GM21619 (cell line): ENCODE measurements at regions not wholly inside any gene's neighbourhood (a gene's known extent, or its start where the extent isn't known, plus 50 kb on each side); places are given as distances from the start of the nearest gene placed in this dataset.

Source experiments
- ATAC-seq: cut with Tn5 transposase; IDR thresholded peaks from one replicate; pipeline ENCODE4 v1.9.1; 2021; ENCODE audit not compliant: unreplicated experiment

DNA sequence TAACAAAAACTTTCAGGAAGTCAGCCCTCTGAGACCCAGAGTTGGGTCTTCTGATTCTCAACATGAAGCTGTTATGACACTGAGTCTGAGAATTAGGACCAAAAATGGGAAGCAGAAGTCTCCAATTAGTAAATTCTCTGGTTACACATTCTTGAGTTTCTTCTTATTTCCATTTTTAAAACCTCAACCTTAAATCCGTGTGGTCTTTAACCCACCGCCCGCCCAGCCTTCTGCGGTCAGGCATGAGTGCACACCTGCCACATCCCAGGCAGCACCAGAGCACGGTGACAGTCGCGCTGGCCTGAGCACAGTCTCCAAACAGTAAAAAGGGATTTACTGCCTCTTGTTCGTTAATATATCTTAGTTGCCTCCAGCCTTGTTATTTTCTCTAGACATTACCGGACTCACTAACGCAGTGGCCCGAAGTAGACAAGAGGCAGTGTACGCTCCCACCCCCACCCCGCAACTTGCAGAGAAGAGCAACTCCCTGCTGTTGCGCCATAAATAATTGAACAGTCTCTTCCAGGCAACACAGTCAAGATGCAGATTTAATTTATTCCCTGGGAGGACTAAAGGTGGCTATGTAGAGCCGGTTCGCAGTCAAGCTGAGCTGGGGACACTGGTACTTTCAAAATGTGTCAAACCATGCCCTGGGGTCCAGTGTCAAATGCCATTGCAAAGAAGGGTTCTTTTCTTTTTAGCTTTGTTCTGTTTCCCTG, 147.0 kb upstream of the CELF2 start:
- no peak for ATAC-seq

DNA sequence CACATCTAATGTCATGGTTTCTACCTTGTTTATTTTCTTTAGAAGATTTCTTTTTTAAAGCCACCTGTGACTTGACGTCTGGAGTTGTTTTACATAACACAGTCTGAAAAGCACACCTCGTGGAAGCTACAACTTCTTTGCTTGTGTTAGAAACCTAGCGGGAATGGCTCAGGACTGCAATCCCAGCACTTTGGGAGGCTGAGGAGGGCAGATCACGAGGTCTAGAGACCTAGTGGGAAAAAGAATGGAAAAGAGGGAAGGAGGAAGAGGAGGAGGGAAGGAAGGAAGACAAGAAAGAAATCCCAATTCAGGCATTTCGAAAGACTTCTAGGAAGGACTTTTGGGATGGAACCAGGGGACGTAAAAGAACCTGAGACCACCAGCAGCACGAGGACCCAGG, 146.3 kb upstream of the CELF2 start:
- no peak for ATAC-seq

DNA sequence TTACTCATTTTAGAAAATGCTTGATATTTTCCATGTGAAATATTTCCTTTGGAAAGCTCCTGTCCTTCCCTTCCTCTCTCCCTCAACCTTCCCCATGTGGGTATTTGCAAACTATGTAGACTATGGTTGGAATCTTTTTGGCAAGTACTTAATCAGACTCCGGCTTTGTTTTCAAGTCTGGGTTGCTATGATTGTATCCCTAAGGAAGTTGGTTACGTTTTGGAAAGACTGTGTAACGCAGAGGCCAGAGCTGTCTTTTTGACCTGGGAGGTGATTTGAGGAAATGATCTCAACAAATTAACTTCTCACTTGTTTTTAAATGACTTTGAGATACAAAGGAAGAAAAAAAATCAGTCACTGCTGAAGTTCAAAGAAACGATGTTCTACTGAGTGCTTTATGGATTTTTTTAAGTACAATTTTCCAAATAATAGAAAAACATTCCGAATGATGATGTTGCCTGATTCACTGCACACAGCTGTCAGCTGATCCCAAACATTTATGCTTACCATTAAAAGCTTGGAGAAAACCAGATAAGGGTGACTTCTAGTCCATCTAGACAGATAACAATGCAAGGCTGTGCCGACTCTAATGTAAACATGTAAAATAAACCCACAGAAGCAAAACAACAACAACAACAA, 145.5 kb upstream of the CELF2 start:
- no peak for ATAC-seq

DNA sequence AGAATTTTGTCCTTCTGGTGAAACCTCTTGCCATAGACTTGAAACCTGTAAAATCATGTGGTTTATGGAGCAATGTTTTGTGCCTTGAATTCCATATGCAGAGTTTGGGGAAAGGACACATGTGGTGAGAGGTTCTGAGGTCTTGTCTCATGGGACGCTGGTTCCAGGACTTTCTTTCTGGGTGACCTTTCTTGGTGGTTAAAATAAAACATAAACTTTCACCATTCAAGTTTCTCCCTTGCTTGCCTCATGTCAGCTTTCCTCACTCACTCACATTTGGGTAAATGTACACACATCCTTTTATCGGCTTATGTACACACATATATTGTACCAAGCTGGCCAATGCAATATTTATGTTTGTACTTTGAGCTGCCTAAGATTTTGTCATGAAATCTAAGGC, 144.9 kb upstream of the CELF2 start:
- no peak for ATAC-seq

DNA sequence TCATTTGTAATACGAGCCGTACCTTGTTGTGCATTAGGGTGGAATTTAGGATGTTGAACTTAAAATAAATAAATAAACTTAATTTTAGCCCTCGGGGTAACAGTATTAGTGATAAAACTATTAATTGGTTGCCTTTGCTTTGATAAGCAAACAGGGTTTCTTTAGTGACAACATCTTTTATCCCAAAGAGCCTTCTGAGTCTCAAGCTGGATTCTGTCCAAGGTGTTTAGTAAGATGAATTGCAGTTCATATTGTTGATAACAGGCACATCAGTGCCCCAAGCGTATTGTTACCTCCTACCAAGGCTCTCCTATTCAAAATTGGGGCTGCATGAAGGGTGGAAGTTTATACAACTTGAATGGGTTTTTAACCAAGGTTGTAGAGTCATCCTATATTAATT, 144.4 kb upstream of the CELF2 start:
- ATAC-seq, result no peak

DNA sequence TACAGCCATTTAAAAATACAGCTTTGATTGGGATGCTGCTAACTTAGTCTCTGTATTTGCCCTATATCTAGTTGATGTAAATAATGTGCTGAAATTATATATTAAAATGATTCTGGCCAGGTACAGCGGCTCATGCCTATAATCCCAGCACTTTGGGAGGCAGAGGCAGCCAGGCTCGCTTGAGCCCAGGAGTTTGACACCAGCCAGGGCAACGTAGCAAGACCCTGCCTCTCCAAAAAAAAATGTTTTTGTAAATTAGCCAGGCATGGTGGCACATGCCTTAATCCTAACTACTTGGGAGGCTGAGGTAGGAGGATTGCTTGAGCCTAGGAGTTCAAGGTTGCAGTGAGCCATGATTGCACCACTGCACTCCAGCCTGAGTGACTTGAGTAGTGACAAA, 143.8 kb upstream of the CELF2 start:
- no peak for ATAC-seq

DNA sequence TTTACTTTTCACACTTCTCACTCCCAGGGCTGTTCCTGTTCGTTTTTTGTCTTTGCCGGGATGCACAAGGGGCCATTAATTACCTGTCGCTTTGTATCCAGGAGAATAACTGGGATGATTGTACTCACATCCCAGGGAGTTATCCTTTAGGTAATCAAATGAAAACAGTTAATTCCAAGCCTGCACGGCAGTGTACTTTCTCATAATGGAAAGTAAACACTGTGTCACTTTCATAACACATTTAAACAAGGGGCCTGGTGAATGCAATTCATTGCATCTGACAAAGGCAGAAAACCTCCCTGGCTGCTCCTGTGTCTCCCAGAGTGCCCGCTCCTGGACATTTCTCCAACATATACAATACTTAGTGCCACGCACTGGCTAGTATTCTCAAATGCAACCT, 138.7 kb upstream of the CELF2 start:
- no peak for ATAC-seq

DNA sequence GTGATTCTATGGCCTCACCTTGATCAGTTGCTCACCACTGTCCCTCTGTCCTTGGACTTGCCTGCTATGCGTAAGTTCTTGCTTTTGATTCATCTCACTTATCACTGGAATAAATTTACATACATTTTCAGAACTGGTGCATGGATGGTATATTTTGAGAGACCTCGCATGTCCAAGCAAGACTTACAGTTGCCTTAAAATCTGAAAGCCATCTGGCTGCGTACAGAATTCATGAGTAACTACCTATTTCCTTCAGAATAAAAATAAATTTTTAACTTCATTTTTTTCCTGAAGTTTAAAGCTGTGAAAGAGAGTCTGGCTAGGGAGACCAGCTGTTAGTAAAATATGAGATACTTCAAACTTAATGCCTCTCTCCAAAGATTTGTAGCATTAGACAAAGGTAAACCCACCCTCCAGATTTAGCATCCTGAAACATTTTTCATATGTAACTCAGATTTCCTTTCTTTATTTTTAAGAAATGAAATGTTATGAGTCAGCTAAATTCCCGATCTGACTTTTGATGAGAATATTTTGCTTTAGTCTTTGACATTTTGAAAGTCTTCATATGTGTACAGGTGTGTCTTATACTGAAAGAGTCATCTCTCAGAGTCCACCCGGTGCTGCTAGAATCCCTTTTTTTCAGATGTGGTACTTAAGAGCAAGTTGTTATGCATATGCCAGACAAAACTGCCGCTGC, 136.4 kb upstream of the CELF2 start:
- ATAC-seq, result no peak

DNA sequence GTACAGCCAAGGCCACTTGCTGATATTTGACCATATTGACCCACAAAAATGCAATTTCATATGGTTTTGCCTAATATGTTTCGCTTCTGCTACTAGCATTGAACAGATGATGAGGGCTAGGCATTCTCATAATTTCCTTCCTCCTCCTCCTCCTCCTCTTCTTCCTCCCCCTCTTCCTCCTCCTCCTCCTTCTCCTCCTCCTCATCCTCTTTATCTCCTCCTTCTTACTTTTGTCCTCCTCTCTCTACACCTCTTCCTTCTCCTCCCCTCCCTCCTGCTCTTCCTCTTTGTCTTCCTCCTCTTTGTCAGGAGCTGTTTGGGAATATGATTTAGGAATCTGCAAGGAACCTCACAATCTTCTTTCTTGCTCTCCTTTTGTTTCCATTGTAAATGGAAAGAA, 133.9 kb upstream of the CELF2 start:
- ATAC-seq, result no peak

DNA sequence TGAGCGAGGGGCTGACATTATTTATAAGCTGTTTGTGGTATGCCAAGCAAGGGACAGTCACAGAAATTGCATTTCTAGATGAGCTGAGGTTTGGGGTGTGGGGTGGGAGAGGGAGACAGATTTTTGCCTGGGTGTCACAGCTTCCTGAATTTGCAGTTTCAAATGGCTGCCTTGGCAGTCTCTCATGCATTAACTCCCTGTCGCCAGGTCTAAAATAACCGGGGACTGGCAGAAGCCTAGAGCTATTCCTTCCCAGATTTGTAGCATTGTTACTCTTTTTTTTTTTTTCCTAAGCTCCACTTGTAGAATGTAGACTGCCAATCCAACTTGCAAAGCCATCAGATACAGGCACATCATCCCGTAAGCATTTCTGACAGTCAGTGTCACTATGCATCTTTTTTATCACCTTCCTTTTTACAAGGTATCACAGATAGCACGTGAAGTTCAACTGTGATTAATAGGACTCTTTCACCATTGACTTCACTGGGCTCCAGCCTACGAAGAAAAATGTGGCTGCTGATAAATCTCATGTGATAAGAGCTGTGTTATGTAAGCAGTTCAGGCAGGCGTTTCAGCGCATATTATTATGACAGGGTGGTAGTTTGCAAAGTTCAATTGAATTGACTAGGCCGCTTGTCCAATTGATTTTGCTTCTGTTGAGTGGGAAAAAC, 130.7 kb upstream of the CELF2 start:
- ATAC-seq, result no peak

DNA sequence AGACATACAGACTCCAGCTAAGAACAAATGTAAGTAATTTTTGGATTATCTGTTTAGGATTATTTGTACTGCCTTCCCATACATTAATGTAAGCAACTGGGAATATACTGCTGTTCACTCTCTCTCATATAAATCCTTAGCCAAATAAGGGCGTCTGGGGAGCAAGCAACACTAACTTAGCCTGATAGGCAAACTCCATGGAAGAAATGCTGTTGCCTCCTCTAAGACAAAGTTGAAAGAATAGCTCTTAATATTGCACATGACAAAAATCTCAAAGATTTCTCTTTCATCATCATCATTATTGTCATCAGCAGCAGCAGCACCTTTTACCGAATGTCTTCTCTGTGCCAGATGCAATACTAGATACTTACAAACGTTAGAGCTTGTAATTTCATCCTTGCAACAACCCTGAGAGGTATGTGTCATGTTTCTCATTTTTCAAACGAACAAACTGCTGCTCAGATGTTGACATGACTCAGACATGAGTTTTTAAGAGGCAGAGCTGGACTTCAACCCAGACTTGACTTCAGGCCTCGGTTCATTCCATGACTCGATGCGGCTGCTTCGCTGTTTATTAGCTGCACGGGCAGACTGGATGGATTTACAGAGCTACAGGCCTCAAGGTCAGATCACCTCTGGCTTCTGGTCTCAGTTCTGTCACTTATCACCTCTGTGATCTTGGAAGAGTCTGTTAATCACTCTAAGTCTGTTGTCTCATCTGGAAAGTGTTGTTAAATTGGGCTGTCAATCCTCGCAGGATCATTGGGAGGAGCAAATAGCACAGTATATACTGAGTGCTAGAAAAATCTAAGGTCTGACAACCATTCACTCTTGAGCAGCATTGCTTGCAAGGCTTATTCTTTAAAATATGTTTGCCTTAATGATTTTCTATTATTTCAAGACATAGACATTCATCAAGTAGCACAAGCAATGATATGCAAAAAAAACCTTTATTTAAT, 126.3 kb upstream of the CELF2 start:
- ATAC-seq, result no peak

DNA sequence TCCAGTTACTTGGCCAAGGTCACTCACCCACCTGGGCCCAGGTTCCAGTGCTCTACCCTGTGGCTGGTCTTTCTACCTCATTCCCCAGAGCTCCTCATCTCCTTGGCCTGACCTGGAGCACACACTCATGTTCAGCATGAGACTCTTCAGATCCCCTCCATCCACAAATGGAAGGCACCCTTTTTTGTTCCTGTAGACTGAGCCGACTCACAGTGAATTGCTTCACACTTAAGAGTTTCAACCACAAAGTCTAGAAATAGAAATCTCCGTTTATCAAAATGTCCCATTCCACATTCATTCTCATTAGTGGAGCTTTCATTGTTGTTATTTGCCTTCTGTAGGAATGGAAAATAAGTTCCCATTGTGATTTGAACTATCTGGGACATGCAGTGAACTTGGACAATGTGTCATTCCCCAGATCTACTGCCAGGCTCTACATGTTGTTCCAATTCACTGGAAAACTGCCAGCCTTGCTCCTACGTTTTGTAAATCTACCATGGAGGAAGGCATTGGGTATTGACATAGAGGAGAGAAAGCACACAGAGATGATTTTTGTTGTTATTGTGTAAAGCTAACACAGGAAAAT, 125.3 kb upstream of the CELF2 start:
- ATAC-seq, result no peak

DNA sequence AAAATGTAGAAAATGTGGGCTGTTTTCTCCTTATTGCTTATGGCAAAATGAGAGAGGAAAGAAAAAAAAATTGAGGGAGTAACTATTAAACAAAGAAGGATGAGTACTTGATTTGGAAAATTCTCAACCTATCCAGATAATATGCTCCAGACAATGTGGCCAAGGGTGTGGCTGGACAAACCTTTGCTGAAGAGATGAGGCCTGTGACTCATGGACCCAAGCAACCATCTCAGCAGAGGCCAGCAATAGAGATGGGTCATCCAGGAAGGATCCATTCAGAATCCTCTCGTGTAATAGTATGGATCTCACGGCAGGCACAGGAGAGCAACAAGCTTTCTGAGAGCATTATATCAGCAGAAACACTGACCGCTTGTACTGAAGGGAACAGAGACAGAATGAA, 120.3 kb upstream of the CELF2 start:
- ATAC-seq, result no peak

DNA sequence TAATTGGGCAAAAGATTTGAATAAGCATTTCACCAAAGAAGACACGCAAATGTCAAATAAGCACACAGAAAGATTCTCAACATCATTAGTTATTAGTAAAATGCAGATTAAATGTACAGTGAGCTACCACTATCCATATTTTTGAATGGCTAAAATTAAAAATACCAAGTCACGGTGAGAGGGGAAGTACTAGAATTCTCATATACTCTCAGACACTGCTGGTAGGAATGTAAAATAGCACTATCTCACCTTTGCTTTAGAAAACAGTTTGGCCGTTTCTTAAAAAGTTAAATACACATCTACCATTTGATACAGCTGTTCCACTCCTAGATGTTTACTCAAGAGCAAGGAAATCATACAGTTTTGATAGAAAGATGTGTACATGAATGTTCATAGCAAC, 115.8 kb upstream of the CELF2 start:
- no peak for ATAC-seq

DNA sequence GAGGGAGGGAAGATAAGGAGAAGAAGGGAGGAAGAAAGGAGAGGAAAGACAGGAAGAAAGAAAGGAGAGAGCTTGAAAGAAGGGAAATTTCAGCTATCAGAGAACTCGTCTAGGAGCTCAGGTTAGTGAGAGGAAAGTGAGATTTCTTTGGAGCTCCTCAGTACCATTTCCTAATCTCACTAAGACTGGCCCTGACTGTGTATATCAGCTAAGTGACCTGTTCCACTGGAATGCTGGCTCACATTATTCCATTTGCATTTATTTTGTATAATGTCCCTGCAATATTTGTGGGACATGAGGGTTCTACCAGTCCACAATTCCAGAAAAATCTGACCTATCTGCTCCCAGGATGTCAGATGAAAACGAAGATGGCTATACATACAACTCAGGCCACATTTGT, 114.7 kb upstream of the CELF2 start:
- no peak for ATAC-seq

DNA sequence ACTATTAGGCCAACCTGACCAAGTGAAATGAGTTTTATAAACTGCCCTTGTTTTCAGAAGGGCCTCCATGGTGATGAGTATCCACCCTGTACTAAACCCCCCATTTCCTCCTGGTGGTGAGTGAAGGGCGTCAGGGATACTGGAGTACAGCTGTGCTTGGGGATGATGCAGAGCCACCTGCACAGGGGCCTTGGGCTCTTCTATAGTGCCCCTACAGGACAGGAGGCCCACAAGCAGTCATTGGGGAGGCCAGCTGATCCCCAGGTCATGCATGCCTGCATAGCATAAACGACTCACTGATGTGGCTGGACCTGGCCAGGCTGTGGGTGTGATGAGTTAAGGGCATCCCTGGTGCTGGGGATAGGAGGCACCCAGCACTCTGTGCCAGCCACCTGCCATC, 114.1 kb upstream of the CELF2 start:
- ATAC-seq, result no peak

DNA sequence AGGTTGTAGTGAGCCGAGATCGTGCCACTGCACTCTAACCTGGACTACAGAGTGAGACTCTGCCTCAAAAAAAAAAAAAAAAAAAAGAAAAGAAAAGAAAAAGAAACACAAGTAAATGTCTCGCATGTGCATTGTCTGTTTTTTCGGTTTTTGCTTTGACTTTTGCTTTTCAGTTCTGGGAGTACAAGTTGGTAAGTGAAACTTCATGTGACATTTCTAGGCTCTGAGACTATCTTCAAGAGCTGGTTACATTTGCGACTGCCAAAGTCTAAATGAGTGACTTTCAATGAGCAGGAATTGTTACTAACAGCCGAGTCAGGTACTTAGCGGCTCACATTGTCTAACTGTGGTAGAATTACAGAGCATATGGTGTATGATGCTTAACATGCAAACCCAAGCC, 107.0 kb upstream of the CELF2 start:
- no peak for ATAC-seq

DNA sequence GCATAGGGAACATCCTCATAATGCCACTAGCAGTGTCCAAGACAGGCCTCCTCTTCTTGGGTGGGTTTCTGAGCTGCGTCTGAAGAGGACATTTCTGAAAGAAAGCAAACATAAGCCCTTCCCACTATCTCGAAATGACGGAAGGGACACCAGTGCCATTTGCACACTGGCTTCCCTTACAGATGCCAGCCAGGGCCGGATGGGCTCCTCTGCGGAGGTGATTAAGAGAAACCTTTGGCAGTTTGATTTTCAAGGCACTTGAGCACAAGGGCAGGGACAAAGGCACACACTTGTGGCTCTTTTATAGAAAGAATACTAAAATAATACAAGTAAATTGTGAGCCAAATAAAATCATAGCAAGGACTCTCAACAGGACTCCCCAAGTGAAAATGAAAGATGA, 106.6 kb upstream of the CELF2 start:
- no peak for ATAC-seq

DNA sequence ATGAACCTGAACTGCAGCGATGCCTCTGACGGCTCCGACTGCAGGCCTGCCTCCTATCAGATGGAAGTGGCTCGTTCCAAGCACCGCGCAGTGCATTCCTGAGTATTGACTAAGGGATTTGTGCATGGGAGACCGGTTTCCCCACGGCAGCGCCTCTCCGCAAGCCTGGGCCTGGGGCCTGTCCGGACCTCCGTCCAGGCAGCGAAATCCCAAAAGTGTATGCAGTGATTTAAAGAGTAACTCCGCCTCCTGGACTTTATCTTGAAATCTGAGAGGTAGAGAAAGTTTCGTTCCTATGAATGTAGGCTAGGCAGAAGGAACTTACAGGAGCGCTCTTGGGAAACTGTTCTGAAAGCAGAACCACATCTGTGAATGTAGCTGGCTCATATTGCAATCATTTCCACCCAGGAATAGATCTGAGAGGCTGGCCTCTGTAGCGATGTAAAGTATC, 106.2 kb upstream of the CELF2 start:
- ATAC-seq, result no peak

DNA sequence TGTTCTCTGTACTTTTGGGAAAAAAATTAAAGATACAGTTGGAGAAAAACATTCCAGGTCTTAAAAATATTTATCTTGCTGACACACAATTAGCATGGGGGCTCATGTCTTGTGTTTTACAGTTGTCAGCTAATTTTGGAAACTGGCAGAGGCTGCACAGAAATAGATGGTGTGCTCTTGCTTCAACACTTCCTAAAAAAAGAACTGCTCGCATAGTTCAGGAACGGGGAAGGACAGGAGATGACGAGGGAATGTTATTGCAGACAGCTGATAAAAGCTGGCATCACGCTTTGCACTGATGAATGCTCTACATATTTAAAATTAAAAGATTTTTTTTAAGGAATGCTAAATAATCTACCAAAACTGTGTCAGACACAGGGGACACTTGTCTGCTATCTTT, 103.5 kb upstream of the CELF2 start:
- ATAC-seq, result no peak
